HEK293T (cell line): ENCODE measurements at regions not wholly inside any gene's neighbourhood (a gene's known extent, or its start where the extent isn't known, plus 50 kb on each side); places are given as distances from the start of the nearest gene placed in this dataset.

Source experiments
- CTCF ChIA-PET: fragments of 350-600 bp; formaldehyde crosslinking; extraction: SDS; loops from one replicate; lab custom pipeline; 2021; ENCODE audit warnings: antibody characterized with exemption, inconsistent platforms; lab: Yijun Ruan, JAX
- POLR2A ChIA-PET: fragments of 350-600 bp; formaldehyde crosslinking; extraction: SDS; loops from one replicate; lab custom pipeline; 2020; ENCODE audit warnings: antibody characterized with exemption, inconsistent platforms; lab: Yijun Ruan, JAX
- DNase-seq: peaks from one replicate; pipeline ENCODE4 v3.0.0; 2012; ENCODE audit warnings: mixed read lengths; ENCODE audit errors: extremely low spot score
- ARNT ChIP-seq: fragments of 450-650 bp; IDR thresholded peaks from 2 replicates; pipeline ENCODE4 v1.6.1; 2017; ENCODE audit warnings: mild to moderate bottlenecking
- BHLHE40 ChIP-seq: fragments of 450-650 bp; IDR thresholded peaks from 2 replicates; pipeline ENCODE4 v1.6.1; 2016; ENCODE audit warnings: mild to moderate bottlenecking, moderate library complexity, borderline replicate concordance
- CTBP1 ChIP-seq: fragments of 450-650 bp; IDR thresholded peaks from 2 replicates; pipeline ENCODE4 v1.6.1; 2016; ENCODE audit warnings: borderline replicate concordance
- ELF4 ChIP-seq: fragments of 450-650 bp; IDR thresholded peaks from 2 replicates; pipeline ENCODE4 v1.6.1; 2017; ENCODE audit warnings: antibody characterized with exemption
- FOXA1 ChIP-seq: fragments of 450-650 bp; IDR thresholded peaks from 2 replicates; pipeline ENCODE4 v1.6.1; 2016; ENCODE audit warnings: mild to moderate bottlenecking
- FOXK2 ChIP-seq: fragments of 450-650 bp; IDR thresholded peaks from 2 replicates; pipeline ENCODE4 v1.6.1; 2016; ENCODE audit warnings: mild to moderate bottlenecking
- FOXM1 ChIP-seq: fragments of 450-650 bp; IDR thresholded peaks from 2 replicates; pipeline ENCODE4 v1.6.1; 2017; ENCODE audit warnings: mild to moderate bottlenecking, borderline replicate concordance
- HDGF ChIP-seq: fragments of 450-650 bp; IDR thresholded peaks from 2 replicates; pipeline ENCODE4 v1.6.1; 2017; ENCODE audit warnings: antibody characterized with exemption, borderline replicate concordance
- L3MBTL2 ChIP-seq: fragments of 450-650 bp; conservative IDR thresholded peaks from 2 replicates; pipeline ENCODE4 v1.6.1; 2016; ENCODE audit warnings: mild to moderate bottlenecking
- LEF1 ChIP-seq: fragments of 450-650 bp; IDR thresholded peaks from 2 replicates; pipeline ENCODE4 v1.6.1; 2017; ENCODE audit warnings: mild to moderate bottlenecking, borderline replicate concordance
- NFRKB ChIP-seq: fragments of 450-650 bp; IDR thresholded peaks from 2 replicates; pipeline ENCODE4 v1.6.1; 2016; ENCODE audit warnings: mild to moderate bottlenecking, moderate library complexity
- SP1 ChIP-seq: fragments of 450-650 bp; IDR thresholded peaks from 2 replicates; pipeline ENCODE4 v1.6.1; 2017
- SUZ12 ChIP-seq: fragments of 450-650 bp; IDR thresholded peaks from 2 replicates; pipeline ENCODE4 v1.6.1; 2016; ENCODE audit warnings: mild to moderate bottlenecking
- TARDBP ChIP-seq: fragments of 450-650 bp; IDR thresholded peaks from 2 replicates; pipeline ENCODE4 v1.6.1; 2016
- ZNF384 ChIP-seq: fragments of 450-650 bp; IDR thresholded peaks from 2 replicates; pipeline ENCODE4 v1.6.1; 2016
- TF ChIP-seq, protein P1 (sequence below): fragments of 450-650 bp; IDR thresholded peaks from 2 replicates; pipeline ENCODE4 v1.6.1; 2016

GRCh38 chr13:69580255-69580654, 527.4 kb upstream of the ATXN8OS start:
- CTCF ChIA-PET = interaction anchor here (1.0 to 1.5 kb wide), 2 partner anchors 11 to 15 kb away, joined by 3 to 7 read pairs; no protein-coding TSS in a partner anchor
- no peak for DNase-seq
- POLR2A ChIA-PET = no interaction called here
- TF ChIP-seq FOXA1 (no peak), NFRKB (no peak), ZNF384 (no peak), ARNT (no peak), SUZ12 (no peak), BHLHE40 (no peak), TARDBP (no peak), CTBP1 (no peak), ELF4 (no peak), FOXK2 (no peak), HDGF (no peak), SP1 (no peak)

DNA sequence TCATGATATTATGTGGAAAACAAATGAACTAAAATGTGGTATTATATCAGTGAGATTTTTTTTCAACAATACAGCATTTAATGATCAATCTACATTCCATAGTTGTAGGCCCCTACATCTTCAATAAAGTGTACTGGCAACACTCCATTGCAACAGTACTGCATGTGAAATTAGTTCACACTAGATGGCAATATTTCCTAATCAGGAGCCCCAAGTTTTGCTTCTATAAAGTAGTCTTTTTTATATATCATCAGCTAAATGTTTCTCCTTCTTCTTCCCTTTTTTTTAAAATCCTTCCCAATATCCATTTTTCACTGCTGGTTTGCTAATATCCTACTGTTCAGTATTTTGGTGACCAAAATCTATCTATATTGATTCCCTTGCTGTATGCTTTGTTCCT, 528.3 kb upstream of the ATXN8OS start:
- DNase-seq = no peak
- TF ChIP-seq HDGF (no peak), FOXA1 (no peak), SP1 (no peak), ARNT (no peak), ZNF384 (no peak), ELF4 (no peak), L3MBTL2 (no peak), NFRKB (no peak), LEF1 (no peak)
- TF ChIP-seq, protein P1, sequence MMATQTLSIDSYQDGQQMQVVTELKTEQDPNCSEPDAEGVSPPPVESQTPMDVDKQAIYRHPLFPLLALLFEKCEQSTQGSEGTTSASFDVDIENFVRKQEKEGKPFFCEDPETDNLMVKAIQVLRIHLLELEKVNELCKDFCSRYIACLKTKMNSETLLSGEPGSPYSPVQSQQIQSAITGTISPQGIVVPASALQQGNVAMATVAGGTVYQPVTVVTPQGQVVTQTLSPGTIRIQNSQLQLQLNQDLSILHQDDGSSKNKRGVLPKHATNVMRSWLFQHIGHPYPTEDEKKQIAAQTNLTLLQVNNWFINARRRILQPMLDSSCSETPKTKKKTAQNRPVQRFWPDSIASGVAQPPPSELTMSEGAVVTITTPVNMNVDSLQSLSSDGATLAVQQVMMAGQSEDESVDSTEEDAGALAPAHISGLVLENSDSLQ = no peak
- ChIA-PET CTCF (no interaction called here), POLR2A (no interaction called here)

DNA sequence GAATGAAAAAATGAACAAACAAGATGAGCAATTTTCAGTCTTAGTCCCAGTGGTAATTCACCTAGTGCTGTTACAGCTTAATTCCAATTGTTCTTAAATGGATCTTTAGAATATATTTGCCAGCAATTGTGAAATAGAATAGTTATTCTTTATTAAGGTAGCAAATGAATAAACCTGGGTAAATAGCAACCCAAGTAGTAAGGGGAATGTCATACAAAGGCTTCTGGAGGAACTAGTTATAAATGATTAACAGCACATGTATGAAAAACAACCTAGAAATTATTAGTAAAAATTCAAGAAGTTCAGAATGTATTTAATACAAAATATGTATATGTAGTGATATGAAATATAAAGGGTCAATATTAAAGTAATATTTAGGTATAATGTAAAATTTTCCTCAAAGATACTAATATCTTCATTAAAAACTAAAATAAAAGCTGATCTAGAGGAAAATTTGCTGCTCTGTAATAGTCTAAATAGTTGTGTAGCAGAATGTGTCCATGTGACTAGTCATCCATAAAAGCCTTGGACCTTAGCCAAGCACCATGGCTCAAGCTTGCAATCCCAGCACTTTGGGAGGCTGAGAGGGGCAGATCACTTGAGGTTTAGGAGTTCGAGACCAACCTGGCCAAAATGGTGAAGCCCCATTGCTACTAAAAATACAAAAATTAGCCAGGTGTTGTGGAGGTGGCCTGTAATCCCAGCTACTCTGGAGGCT, 535.9 kb upstream of the ATXN8OS start:
- CTCF ChIA-PET = no interaction called here
- POLR2A ChIA-PET = no interaction called here
- DNase-seq = no peak
- TF ChIP-seq BHLHE40 = no peak
- TF ChIP-seq L3MBTL2 = no peak

DNA sequence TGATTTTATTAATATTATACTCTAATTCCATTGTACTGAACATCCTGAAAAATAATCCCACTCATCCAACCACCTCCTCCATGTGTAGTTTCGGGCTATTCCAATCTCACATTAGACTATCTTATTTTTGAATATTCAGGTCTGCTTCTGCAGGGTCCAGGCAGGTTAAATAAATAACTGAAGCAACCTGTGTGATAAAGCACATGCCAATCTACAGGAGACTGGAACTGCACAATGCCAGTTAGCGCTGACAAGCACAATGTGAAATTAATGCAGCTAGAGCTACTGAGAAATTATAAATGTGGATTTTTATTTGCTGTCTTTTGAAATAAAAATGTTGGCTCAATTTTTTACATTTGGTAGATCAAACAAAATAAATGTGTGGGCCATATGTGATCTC, 540.1 kb upstream of the ATXN8OS start:
- DNase-seq = no peak
- no peak for TF ChIP-seq LEF1
- TF ChIP-seq TARDBP = no peak
- TF ChIP-seq SUZ12 = no peak
- TF ChIP-seq BHLHE40 = no peak
- no peak for TF ChIP-seq ARNT
- no peak for TF ChIP-seq FOXA1
- no peak for TF ChIP-seq NFRKB
- TF ChIP-seq L3MBTL2 = no peak
- TF ChIP-seq, protein P1 = no peak
- no peak for TF ChIP-seq FOXM1
- no peak for TF ChIP-seq FOXK2
- no peak for TF ChIP-seq ELF4
- no peak for TF ChIP-seq SP1
- TF ChIP-seq CTBP1 = no peak
- no peak for TF ChIP-seq HDGF
- no peak for TF ChIP-seq ZNF384
- CTCF ChIA-PET = interaction anchor here (0.7 kb wide), 1 partner anchor 805 kb away, joined by 5 read pairs; no protein-coding TSS in a partner anchor
- POLR2A ChIA-PET = interaction anchor here (0.7 kb wide), 1 partner anchor 902 kb away, joined by 3 read pairs; no protein-coding TSS in a partner anchor

DNA sequence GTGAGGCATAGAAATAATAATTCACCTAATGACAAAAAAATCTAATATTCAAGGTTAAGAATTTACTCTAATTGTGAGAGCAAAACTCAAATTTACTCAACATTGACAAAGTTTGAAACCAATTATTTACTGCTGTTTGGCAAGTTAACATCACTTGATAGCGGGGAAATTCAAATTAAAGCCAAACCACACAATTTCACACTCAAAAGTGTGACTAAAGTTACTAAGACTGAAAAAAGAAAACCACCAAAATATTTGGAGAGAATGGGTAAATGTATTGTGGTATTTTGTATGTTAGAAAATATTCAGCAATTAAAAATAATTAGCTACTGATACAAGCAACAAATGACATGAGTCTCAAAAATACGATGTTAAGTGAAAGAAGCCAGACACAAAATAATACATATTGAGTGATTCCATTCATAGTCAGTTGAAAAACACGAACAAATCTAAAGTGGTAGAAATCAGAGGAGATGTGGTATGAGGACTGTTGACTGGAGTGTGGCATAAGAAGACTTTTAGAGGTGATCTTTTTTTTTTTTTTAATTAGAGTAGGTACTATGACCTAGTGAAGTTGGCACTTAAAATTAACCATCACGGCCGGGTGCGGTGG, 541.4 kb upstream of the ATXN8OS start:
- CTCF ChIA-PET = interaction anchor here (0.7 to 1.3 kb wide), 5 partner anchors 10 to 1502 kb away, joined by 3 to 7 read pairs (median 5); no protein-coding TSS in a partner anchor
- no peak for DNase-seq
- no peak for TF ChIP-seq TARDBP
- TF ChIP-seq CTBP1 = no peak
- TF ChIP-seq ZNF384 = no peak
- no peak for TF ChIP-seq SUZ12
- no peak for TF ChIP-seq L3MBTL2
- no peak for TF ChIP-seq LEF1
- no peak for TF ChIP-seq FOXM1
- TF ChIP-seq SP1 = no peak
- TF ChIP-seq BHLHE40 = no peak
- TF ChIP-seq ARNT = no peak
- TF ChIP-seq FOXK2 = no peak
- TF ChIP-seq NFRKB = no peak
- no peak for TF ChIP-seq FOXA1
- no peak for TF ChIP-seq ELF4
- TF ChIP-seq, protein P1 = no peak
- no peak for TF ChIP-seq HDGF
- POLR2A ChIA-PET = no interaction called here

DNA sequence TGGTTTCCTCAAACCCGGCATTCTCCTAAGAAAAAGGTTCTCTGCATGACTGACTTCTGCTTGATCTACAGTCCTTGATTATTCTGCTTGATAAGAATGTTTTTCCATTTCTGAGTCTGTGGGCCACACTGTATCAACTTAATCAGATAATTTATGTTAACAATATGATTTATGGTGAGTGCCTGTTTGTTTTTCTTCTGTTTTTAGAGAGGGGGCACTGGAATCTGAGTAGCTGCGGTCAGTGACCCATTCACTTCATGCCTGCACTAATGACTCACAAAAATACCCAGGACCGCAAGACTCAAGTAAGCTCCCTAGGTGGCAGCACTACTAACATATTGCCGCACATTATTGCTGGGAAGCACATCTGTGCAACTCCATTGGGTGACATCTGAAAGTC, 542.3 kb upstream of the ATXN8OS start:
- no peak; the same call in 1 of the 2 replicates for TF ChIP-seq ZNF384
- no peak for TF ChIP-seq HDGF
- peak; percentile 76 for TF ChIP-seq FOXM1
- TF ChIP-seq FOXA1 = no peak
- no peak for TF ChIP-seq SUZ12
- TF ChIP-seq L3MBTL2 = no peak
- TF ChIP-seq NFRKB = no peak
- no peak for TF ChIP-seq FOXK2
- no peak for TF ChIP-seq ELF4
- peak; percentile 22; the same call in 1 of the 2 replicates for TF ChIP-seq LEF1
- no peak for TF ChIP-seq TARDBP
- TF ChIP-seq, protein P1 = peak; percentile 94
- no peak for TF ChIP-seq SP1
- peak; percentile 80 for TF ChIP-seq CTBP1
- no peak for TF ChIP-seq BHLHE40
- TF ChIP-seq ARNT = peak; percentile 64; the same call in 1 of the 2 replicates
- ChIA-PET CTCF (interaction anchor here (0.7 to 1.6 kb wide), 7 partner anchors 8 to 1503 kb away, joined by 3 to 7 read pairs (median 3); no protein-coding TSS in a partner anchor), POLR2A (interaction anchor here (0.5 kb wide), 1 partner anchor 232 kb away, joined by 3 read pairs; no protein-coding TSS in a partner anchor)
- peak; percentile 90 for DNase-seq
